SK-N-SH treated with all-trans-retinoic acid at 6 μM for 48 hours (cell line): ENCODE measurements at regions not wholly inside any gene's neighbourhood (a gene's known extent, or its start where the extent isn't known, plus 50 kb on each side); places are given as distances from the start of the nearest gene placed in this dataset.

Experiments used
- ATAC-seq: fragments of 200-7000 bp; cut with Tn5 transposase; 3 replicates; pipeline ENCODE4 v1.9.1; 2020; ENCODE audit warnings: mild to moderate bottlenecking, moderate library complexity
- BACH2 ChIP-seq: fragments of 250-450 bp; sonication (Bioruptor Pico); IDR thresholded peaks from 2 replicates; pipeline ENCODE4 v1.9.0; 2021; ENCODE audit warnings: mild to moderate bottlenecking, borderline replicate concordance
- CREB5 ChIP-seq: fragments of 250-450 bp; sonication (Bioruptor Pico); IDR thresholded peaks from 2 replicates; pipeline ENCODE4 v1.5.1; 2020; ENCODE audit warnings: low read depth, mild to moderate bottlenecking, moderate library complexity
- CSDC2 ChIP-seq: fragments of 250-450 bp; sonication (Bioruptor Pico); IDR thresholded peaks from 2 replicates; pipeline ENCODE4 v1.5.0; 2020; ENCODE audit warnings: mild to moderate bottlenecking, moderate library complexity
- GLIS3 ChIP-seq: fragments of 250-450 bp; sonication (Bioruptor Pico); IDR thresholded peaks from 2 replicates; pipeline ENCODE4 v1.5.0; 2020; ENCODE audit warnings: mild to moderate bottlenecking, moderate library complexity
- ISL1 ChIP-seq: fragments of 250-450 bp; sonication (Bioruptor Pico); IDR thresholded peaks from 2 replicates; pipeline ENCODE4 v2.1.2; 2022; ENCODE audit warnings: mild to moderate bottlenecking, moderate library complexity
- OSR1 ChIP-seq: fragments of 250-450 bp; sonication (Bioruptor Pico); IDR thresholded peaks from 2 replicates; pipeline ENCODE4 v1.8.0; 2022; ENCODE audit warnings: moderate library complexity, mild to moderate bottlenecking, inconsistent platforms
- PATZ1 ChIP-seq: fragments of 250-450 bp; sonication (Bioruptor Pico); IDR thresholded peaks from 2 replicates; pipeline ENCODE4 v1.8.0; 2020; ENCODE audit warnings: mild to moderate bottlenecking, moderate library complexity, borderline replicate concordance
- POU6F1 ChIP-seq: fragments of 250-450 bp; sonication (Bioruptor Pico); IDR thresholded peaks from 2 replicates; pipeline ENCODE4 v1.8.0; 2021; ENCODE audit warnings: low read depth, mild to moderate bottlenecking, moderate library complexity, borderline replicate concordance
- PPARA ChIP-seq: fragments of 250-450 bp; sonication (Bioruptor Pico); IDR thresholded peaks from 2 replicates; pipeline ENCODE4 v1.5.0; 2020; ENCODE audit warnings: mild to moderate bottlenecking, borderline replicate concordance
- RARB ChIP-seq: fragments of 250-450 bp; sonication (Bioruptor Pico); IDR thresholded peaks from 2 replicates; pipeline ENCODE4 v1.8.0; 2021; ENCODE audit warnings: mild to moderate bottlenecking, moderate library complexity
- SNAI2 ChIP-seq: fragments of 250-450 bp; sonication (Bioruptor Pico); IDR thresholded peaks from 2 replicates; pipeline ENCODE4 v1.5.0; 2020; ENCODE audit warnings: mild to moderate bottlenecking, moderate library complexity
- TCF4 ChIP-seq: fragments of 250-450 bp; sonication (Bioruptor Pico); IDR thresholded peaks from 2 replicates; pipeline ENCODE4 v1.8.0; 2021; ENCODE audit warnings: mild to moderate bottlenecking, moderate library complexity, borderline replicate concordance
- TOX ChIP-seq: fragments of 250-450 bp; sonication (Bioruptor Pico); IDR thresholded peaks from 2 replicates; pipeline ENCODE4 v1.8.0; 2021; ENCODE audit warnings: mild to moderate bottlenecking, moderate library complexity, borderline replicate concordance
- TSHZ2 ChIP-seq: fragments of 250-450 bp; sonication (Bioruptor Pico); IDR thresholded peaks from 2 replicates; pipeline ENCODE4 v1.5.0; 2020; ENCODE audit warnings: mild to moderate bottlenecking, moderate library complexity
- ZC3H10 ChIP-seq: fragments of 250-450 bp; sonication (Bioruptor Pico); IDR thresholded peaks from 2 replicates; pipeline ENCODE4 v1.5.1; 2021; ENCODE audit warnings: mild to moderate bottlenecking, moderate library complexity
- ZFP3 ChIP-seq: fragments of 250-450 bp; sonication (Bioruptor Pico); IDR thresholded peaks from 2 replicates; pipeline ENCODE4 v1.5.0; 2020; ENCODE audit warnings: mild to moderate bottlenecking, moderate library complexity
- ZFP30 ChIP-seq: fragments of 450-650 bp; formaldehyde crosslinking; IDR thresholded peaks from 2 replicates; pipeline ENCODE4 v1.5.0; 2022; ENCODE audit warnings: mild to moderate bottlenecking, moderate library complexity
- ZNF565 ChIP-seq: fragments of 450-650 bp; formaldehyde crosslinking; conservative IDR thresholded peaks from 2 replicates; pipeline ENCODE4 v1.5.0; 2020; ENCODE audit warnings: low read depth, mild to moderate bottlenecking, moderate library complexity
- ZNF70 ChIP-seq: fragments of 450-650 bp; formaldehyde crosslinking; IDR thresholded peaks from 2 replicates; pipeline ENCODE4 v1.5.0; 2020; ENCODE audit warnings: mild to moderate bottlenecking, moderate library complexity
- ZNF8 ChIP-seq: fragments of 450-650 bp; formaldehyde crosslinking; IDR thresholded peaks from 2 replicates; pipeline ENCODE4 v1.5.0; 2020; ENCODE audit warnings: mild to moderate bottlenecking, moderate library complexity

- TF ChIP-seq SNAI2 (CRISPR knock-in tag) (no peak), RARB (CRISPR knock-in tag) (no peak), BACH2 (CRISPR knock-in tag) (no peak), ZNF8 (CRISPR knock-in tag) (no peak), TSHZ2 (CRISPR knock-in tag) (no peak), PATZ1 (no peak), TOX (CRISPR knock-in tag) (no peak), TCF4 (CRISPR knock-in tag) (no peak), CREB5 (CRISPR knock-in tag) (no peak), ISL1 (CRISPR knock-in tag) (no peak), ZC3H10 (CRISPR knock-in tag) (no peak), GLIS3 (CRISPR knock-in tag) (no peak), OSR1 (CRISPR knock-in tag) (no peak), ZFP3 (CRISPR knock-in tag) (no peak), CSDC2 (no peak), ZNF565 (no peak), ZNF70 (no peak), PPARA (CRISPR knock-in tag) (no peak)
- no peak for ATAC-seq
Measured at GRCh38 chr2:166762746-166763145, 125.5 kb upstream of the XIRP2 start.

GRCh38 chr2:166758956-166759355 lies 129.3 kb upstream of the XIRP2 start:
- ATAC-seq = no peak

More at GRCh38 chr2:166758956-166759355, 129.3 kb upstream of the XIRP2 start:
- TF ChIP-seq TSHZ2 (CRISPR knock-in tag) (no peak), BACH2 (CRISPR knock-in tag) (no peak), ZFP30 (CRISPR knock-in tag) (no peak), CSDC2 (no peak), RARB (CRISPR knock-in tag) (no peak), ZNF565 (no peak), POU6F1 (no peak), TOX (CRISPR knock-in tag) (no peak)
